HEK293 (cell line): ENCODE measurements at regions not wholly inside any gene's neighbourhood (a gene's known extent, or its start where the extent isn't known, plus 50 kb on each side); places are given as distances from the start of the nearest gene placed in this dataset.

Source experiments
- CTCF ChIA-PET: fragments of 350-600 bp; formaldehyde crosslinking; extraction: SDS; loops from one replicate; lab custom pipeline; 2021; ENCODE audit warnings: antibody characterized with exemption; lab: Yijun Ruan, JAX
- POLR2A ChIA-PET: fragments of 300-600 bp; formaldehyde crosslinking; extraction: SDS; loops from one replicate; lab custom pipeline; 2020; ENCODE audit warnings: antibody characterized with exemption, inconsistent platforms; lab: Yijun Ruan, JAX
- H3K27ac ChIP-seq: fragments of 200-500 bp; sonication (Bioruptor generic); 2 replicates; pipeline ENCODE4 v1.5.1; 2014; ENCODE audit warnings: low read depth, low read length, control low read depth, inconsistent platforms; ENCODE audit errors: extremely low read depth
- H3K36me3 ChIP-seq, 2 experiments: fragments of 200-500 bp in 1 of 2; sonication (Bioruptor generic) in 1 of 2; 1 replicate in 1 of 2; 2 replicates in 1 of 2; pipeline ENCODE4 v1.5.1; 2014 to 2017; ENCODE audit warnings: inconsistent platforms in 2 of 2, low read length in 2 of 2; ENCODE audit not compliant: control insufficient read depth in 2 of 2, insufficient read depth in 1 of 2
- H3K4me1 ChIP-seq: fragments of 200-500 bp; sonication (Bioruptor generic); 2 replicates; pipeline ENCODE4 v1.5.1; 2014; ENCODE audit warnings: mild to moderate bottlenecking, low read length, inconsistent platforms; ENCODE audit not compliant: control insufficient read depth, insufficient read depth
- H3K4me3 ChIP-seq: 2 replicates; pipeline ENCODE4 v1.5.1; 2011; ENCODE audit warnings: low read depth, mild to moderate bottlenecking, control low read depth, low read length, moderate library complexity
- H3K9me3 ChIP-seq: fragments of 200-500 bp; sonication (Bioruptor generic); 2 replicates; pipeline ENCODE4 v1.5.1; 2014; ENCODE audit warnings: low read depth, low read length, inconsistent platforms; ENCODE audit not compliant: control insufficient read depth, insufficient read depth
- ATF2 ChIP-seq: fragments of 450-650 bp; formaldehyde crosslinking; IDR thresholded peaks from 2 replicates; pipeline ENCODE4 v1.5.1; 2016; ENCODE audit warnings: missing biosample characterization, missing genetic modification characterization, low read depth
- KLF10 ChIP-seq: fragments of 450-650 bp; IDR thresholded peaks from 2 replicates; pipeline ENCODE4 v1.5.1; 2018; ENCODE audit warnings: missing biosample characterization, mild to moderate bottlenecking, missing genetic modification characterization
- OSR2 ChIP-seq: fragments of 450-650 bp; formaldehyde crosslinking; IDR thresholded peaks from 2 replicates; pipeline ENCODE4 v1.5.1; 2016; ENCODE audit warnings: missing biosample characterization, missing genetic modification characterization
- PBX3 ChIP-seq: sonication (generic); formaldehyde crosslinking; IDR thresholded peaks from 2 replicates; pipeline ENCODE4 v1.8.1; 2022; ENCODE audit warnings: mild to moderate bottlenecking, moderate library complexity, missing genetic modification reagents
- PRDM2 ChIP-seq: fragments of 450-650 bp; formaldehyde crosslinking; IDR thresholded peaks from 2 replicates; pipeline ENCODE4 v1.5.1; 2016; ENCODE audit warnings: missing biosample characterization, missing genetic modification characterization, borderline replicate concordance
- YY2 ChIP-seq: fragments of 450-650 bp; formaldehyde crosslinking; IDR thresholded peaks from 2 replicates; pipeline ENCODE4 v1.5.1; 2016; ENCODE audit warnings: missing biosample characterization, missing genetic modification characterization
- ZNF133 ChIP-seq: fragments of 450-650 bp; formaldehyde crosslinking; IDR thresholded peaks from 2 replicates; pipeline ENCODE4 v1.5.1; 2016; ENCODE audit warnings: missing biosample characterization, missing genetic modification characterization
- ZNF138 ChIP-seq: fragments of 450-650 bp; formaldehyde crosslinking; IDR thresholded peaks from 2 replicates; pipeline ENCODE4 v1.5.1; 2016; ENCODE audit warnings: missing biosample characterization, missing genetic modification characterization, borderline replicate concordance
- ZNF175 ChIP-seq: fragments of 450-650 bp; formaldehyde crosslinking; IDR thresholded peaks from 2 replicates; pipeline ENCODE4 v1.5.1; 2016; ENCODE audit warnings: missing biosample characterization, missing genetic modification characterization
- ZNF274 ChIP-seq, 2 experiments: fragments of 200-500 bp in 1 of 2; fragments of 450-650 bp in 1 of 2; sonication (Bioruptor generic) in 1 of 2; formaldehyde crosslinking in 1 of 2; IDR thresholded peaks; 2 replicates each; pipeline versions ENCODE4 v1.5.1 to v1.6.1; 2014 to 2016; ENCODE audit warnings: borderline replicate concordance in 1 of 2, inconsistent platforms in 1 of 2, low read length in 1 of 2, missing biosample characterization in 1 of 2, missing genetic modification characterization in 1 of 2
- ZNF544 ChIP-seq: fragments of 450-650 bp; formaldehyde crosslinking; IDR thresholded peaks from 2 replicates; pipeline ENCODE4 v1.5.0; 2017; ENCODE audit warnings: missing biosample characterization, missing genetic modification characterization
- ZNF549 ChIP-seq: fragments of 450-650 bp; IDR thresholded peaks from 2 replicates; pipeline ENCODE4 v1.5.1; 2018; ENCODE audit warnings: missing biosample characterization, missing genetic modification characterization, mild to moderate bottlenecking, inconsistent platforms, moderate library complexity
- ZNF558 ChIP-seq: fragments of 450-650 bp; formaldehyde crosslinking; IDR thresholded peaks from 2 replicates; pipeline ENCODE4 v1.5.1; 2016; ENCODE audit warnings: missing biosample characterization, missing genetic modification characterization
- ZNF596 ChIP-seq: fragments of 450-650 bp; IDR thresholded peaks from 2 replicates; pipeline ENCODE4 v1.5.0; 2018; ENCODE audit warnings: missing biosample characterization, mild to moderate bottlenecking, missing genetic modification characterization, moderate library complexity
- ZNF777 ChIP-seq: fragments of 450-650 bp; formaldehyde crosslinking; IDR thresholded peaks from 2 replicates; pipeline ENCODE4 v1.5.1; 2017; ENCODE audit warnings: missing biosample characterization, missing genetic modification characterization, borderline replicate concordance
- ZNF791 ChIP-seq: fragments of 450-650 bp; formaldehyde crosslinking; IDR thresholded peaks from 2 replicates; pipeline ENCODE4 v1.5.1; 2016; ENCODE audit warnings: missing biosample characterization, missing genetic modification characterization
- ZNF843 ChIP-seq: fragments of 450-650 bp; formaldehyde crosslinking; IDR thresholded peaks from 2 replicates; pipeline ENCODE4 v1.5.1; 2016; ENCODE audit warnings: missing biosample characterization, missing genetic modification characterization
- TF ChIP-seq, protein P1 (sequence below): fragments of 450-650 bp; formaldehyde crosslinking; IDR thresholded peaks from 2 replicates; pipeline ENCODE4 v1.5.1; 2017; ENCODE audit warnings: missing biosample characterization, missing genetic modification characterization

DNA sequence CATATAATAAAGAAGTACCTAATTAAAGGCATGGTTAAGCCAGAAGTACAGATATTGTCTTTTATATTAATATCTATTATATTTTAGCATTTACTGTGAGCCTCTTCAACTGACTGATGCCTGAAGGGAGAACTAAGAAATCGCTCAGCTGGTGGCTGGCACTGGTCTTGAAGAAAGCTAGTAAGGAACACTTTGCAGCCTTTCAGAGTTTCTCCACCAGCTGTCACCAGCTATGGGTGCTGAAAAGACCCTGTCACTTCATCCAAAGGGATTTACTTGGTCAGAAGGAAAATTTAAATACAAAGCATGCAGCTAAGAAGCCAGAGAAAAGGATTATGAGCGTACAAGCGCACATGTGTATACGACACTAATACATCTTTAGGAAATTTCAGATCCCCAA is 525.9 kb downstream of the TMEM182 start:
- TF ChIP-seq ZNF791 (tag by site-specific recombination) (no peak), PBX3 (CRISPR knock-in tag) (no peak), OSR2 (no peak), PRDM2 (no peak), ZNF777 (tag by site-specific recombination) (no peak), ZNF544 (no peak), ATF2 (no peak), KLF10 (tag by site-specific recombination) (no peak), ZNF138 (no peak), ZNF274 (IDR thresholded peaks at IDR 0.05; ENCODE audit: low read length) (no peak), ZNF274 (tag by site-specific recombination; IDR thresholded peaks at IDR 0.05; ENCODE audit: borderline replicate concordance) (no peak), ZNF596 (tag by site-specific recombination) (no peak), ZNF133 (no peak), ZNF549 (no peak), ZNF175 (tag by site-specific recombination) (no peak), ZNF558 (tag by site-specific recombination) (no peak)
- TF ChIP-seq, protein P1, sequence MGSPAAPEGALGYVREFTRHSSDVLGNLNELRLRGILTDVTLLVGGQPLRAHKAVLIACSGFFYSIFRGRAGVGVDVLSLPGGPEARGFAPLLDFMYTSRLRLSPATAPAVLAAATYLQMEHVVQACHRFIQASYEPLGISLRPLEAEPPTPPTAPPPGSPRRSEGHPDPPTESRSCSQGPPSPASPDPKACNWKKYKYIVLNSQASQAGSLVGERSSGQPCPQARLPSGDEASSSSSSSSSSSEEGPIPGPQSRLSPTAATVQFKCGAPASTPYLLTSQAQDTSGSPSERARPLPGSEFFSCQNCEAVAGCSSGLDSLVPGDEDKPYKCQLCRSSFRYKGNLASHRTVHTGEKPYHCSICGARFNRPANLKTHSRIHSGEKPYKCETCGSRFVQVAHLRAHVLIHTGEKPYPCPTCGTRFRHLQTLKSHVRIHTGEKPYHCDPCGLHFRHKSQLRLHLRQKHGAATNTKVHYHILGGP, result no peak
- TF ChIP-seq, all 188 proteins: peak for 0
- no peaks in the 10 kb centered on the region for H3K36me3 ChIP-seq
- H3K4me1 ChIP-seq, result no peaks in the 10 kb centered on the region
- no peak overlapping the region for H3K4me3 ChIP-seq
- no peak overlapping the region for H3K27ac ChIP-seq
- POLR2A ChIA-PET, result no interaction called here
- H3K9me3 ChIP-seq, result no peaks in the 10 kb centered on the region
- CTCF ChIA-PET, result no interaction called here

- TF ChIP-seq YY2 (tag by site-specific recombination) (no peak), ZNF843 (tag by site-specific recombination) (no peak)
- Histone ChIP-seq H3K4me3 (no peak overlapping the region), H3K4me1 (no peaks in the 10 kb centered on the region), H3K36me3 (no peaks in the 10 kb centered on the region), H3K9me3 (no peaks in the 10 kb centered on the region), H3K27ac (no peak overlapping the region)
- ChIA-PET POLR2A (no interaction called here), CTCF (no interaction called here)
Observed at GRCh38 chr2:103288696-103289095, 526.9 kb downstream of the TMEM182 start.
